ENCODE measurements at regions not wholly inside any gene's neighbourhood (a gene's known extent, or its start where the extent isn't known, plus 50 kb on each side); places are given as distances from the start of the nearest gene placed in this dataset.

DNA sequence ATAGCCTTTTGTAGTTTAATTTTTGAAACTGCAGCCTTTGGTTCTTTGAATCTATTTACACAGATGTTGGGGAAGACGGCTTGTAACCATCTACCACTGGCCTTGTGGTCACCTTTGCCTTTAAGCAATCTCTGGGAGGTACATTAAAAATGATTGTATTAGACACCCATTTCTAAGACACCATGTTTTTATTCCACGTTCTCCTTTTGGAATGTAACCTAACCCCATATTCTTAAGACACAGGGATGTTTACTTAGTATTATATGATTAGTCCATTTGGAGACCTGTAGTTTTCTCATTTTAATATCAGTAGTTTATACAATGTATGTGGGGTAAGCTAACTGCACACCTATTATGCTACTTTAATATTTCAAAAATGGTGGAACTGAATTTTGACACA lies 175.1 kb upstream of the PLSCR5 start:
- no peaks in the 10 kb centered on the region for H3K36me3 ChIP-seq
- TF ChIP-seq, protein P1, sequence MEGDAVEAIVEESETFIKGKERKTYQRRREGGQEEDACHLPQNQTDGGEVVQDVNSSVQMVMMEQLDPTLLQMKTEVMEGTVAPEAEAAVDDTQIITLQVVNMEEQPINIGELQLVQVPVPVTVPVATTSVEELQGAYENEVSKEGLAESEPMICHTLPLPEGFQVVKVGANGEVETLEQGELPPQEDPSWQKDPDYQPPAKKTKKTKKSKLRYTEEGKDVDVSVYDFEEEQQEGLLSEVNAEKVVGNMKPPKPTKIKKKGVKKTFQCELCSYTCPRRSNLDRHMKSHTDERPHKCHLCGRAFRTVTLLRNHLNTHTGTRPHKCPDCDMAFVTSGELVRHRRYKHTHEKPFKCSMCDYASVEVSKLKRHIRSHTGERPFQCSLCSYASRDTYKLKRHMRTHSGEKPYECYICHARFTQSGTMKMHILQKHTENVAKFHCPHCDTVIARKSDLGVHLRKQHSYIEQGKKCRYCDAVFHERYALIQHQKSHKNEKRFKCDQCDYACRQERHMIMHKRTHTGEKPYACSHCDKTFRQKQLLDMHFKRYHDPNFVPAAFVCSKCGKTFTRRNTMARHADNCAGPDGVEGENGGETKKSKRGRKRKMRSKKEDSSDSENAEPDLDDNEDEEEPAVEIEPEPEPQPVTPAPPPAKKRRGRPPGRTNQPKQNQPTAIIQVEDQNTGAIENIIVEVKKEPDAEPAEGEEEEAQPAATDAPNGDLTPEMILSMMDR (IDR thresholded peaks at IDR 0.05) = no peak
- TF ChIP-seq EP300 (IDR thresholded peaks at IDR 0.05) (no peak), POLR2A (IDR thresholded peaks at IDR 0.05) (no peak), POLR2AphosphoS5 (IDR thresholded peaks at IDR 0.05) (no peak)
- H3K27me3 ChIP-seq = no peaks in the 10 kb centered on the region
- WGBS, 2 donors (ENCODE audit: low coverage in 1 of 2) = 83 to 90% methylated on average over 1 to 2 of the region's 2 CpGs
- peaks cover 0 to 8% (median 0%) of the 10 kb centered on the region in 3 donors for H3K4me1 ChIP-seq
- H3K4me3 ChIP-seq = no peak overlapping the region
- H3K27ac ChIP-seq = no peak overlapping the region
- no peak for ATAC-seq
- no peaks in the 10 kb centered on the region for H3K9me3 ChIP-seq

DNA sequence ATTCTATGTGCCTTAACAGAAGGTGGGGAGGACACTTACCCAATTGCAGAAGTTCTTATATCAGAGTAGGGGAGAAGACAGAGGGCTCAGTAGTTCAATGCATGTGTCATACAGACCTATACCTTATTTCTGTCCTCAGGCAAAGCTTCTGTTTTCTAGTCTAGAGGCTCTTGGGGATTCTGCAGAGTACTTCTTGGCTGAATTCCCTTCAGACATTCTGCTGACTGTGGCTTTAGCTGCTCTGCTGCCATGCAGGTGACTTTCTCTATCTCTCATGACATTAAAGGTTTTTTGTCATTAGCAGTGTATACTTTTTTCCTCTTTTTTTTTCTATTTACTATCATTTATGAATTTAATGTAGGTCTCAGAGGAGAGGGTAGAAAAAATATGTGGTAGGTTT lies 172.8 kb upstream of the PLSCR5 start:
- H3K36me3 ChIP-seq = no peaks in the 10 kb centered on the region
- H3K4me1 ChIP-seq = peaks cover 0 to 8% (median 0%) of the 10 kb centered on the region in 3 donors
- ATAC-seq = no peak
- no peak overlapping the region for H3K27ac ChIP-seq
- TF ChIP-seq, protein P1 (IDR thresholded peaks at IDR 0.05) = no peak
- TF ChIP-seq EP300 (IDR thresholded peaks at IDR 0.05) (no peak), POLR2A (IDR thresholded peaks at IDR 0.05) (no peak), POLR2AphosphoS5 (IDR thresholded peaks at IDR 0.05) (no peak)
- no peaks in the 10 kb centered on the region for H3K9me3 ChIP-seq
- H3K4me3 ChIP-seq = no peak overlapping the region
- H3K27me3 ChIP-seq = no peaks in the 10 kb centered on the region

DNA sequence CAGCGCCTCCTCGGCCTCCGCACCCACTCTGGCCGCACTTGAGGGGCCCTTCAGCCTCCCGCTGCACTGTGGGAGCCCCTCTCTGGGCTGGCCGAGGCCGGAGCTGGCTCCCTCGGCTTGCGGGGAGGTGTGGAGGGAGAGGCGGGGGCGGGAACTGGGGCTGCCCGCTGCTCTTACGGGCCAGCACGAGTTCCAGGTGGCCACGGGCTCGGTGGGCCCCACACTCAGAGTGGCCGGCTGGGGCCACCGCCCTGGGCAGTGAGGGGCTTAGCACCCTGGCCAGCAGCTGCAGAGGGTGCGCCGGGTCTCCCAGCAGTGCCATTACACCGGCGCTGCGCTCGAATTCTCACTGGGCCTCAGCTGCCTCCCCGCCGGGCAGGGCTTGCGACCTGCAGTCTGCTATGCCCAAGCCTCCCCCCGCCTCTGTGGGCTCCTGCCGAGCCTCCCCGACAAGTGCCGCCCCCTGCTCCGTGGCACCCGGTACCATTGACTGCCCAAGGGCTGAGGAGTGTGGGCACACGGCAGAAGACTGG lies 167.1 kb upstream of the PLSCR5 start:
- Histone ChIP-seq H3K4me3 (no peak overlapping the region), H3K27me3 (no peaks in the 10 kb centered on the region), H3K27ac (no peak overlapping the region), H3K9me3 (peaks cover 0 to 7% (median 0%) of the 10 kb centered on the region in 3 donors), H3K36me3 (no peaks in the 10 kb centered on the region), H3K4me1 (no peaks in the 10 kb centered on the region)
- 96% methylated on average over 5 of the region's 34 CpGs; no CpG with 5 or more reads in 1 of the 2 donors for WGBS, 2 donors (ENCODE audit: low coverage in 1 of 2)
- no peak for ATAC-seq
- no peak for TF ChIP-seq POLR2AphosphoS5 (IDR thresholded peaks at IDR 0.05)
- TF ChIP-seq, protein P1 (IDR thresholded peaks at IDR 0.05) = no peak
- no peak for TF ChIP-seq EP300 (IDR thresholded peaks at IDR 0.05)

DNA sequence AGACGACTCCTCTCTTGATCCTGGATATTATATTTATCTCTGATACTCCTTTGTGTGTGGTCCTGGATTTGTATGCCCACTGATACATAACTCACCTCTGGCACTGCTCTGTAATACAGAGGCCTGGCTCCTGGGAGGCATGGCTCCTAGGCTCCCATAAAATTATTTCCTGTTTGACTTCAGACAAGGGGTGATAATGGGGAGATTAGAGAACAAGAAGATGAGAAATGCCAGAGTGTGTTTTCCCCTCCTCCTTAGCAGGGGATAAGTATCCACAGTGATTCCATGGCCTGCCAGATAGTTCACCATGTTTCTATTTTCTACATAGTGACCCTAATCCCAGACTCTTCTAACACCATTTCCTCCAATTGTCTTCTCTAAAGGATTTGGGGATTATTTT lies 165.7 kb upstream of the PLSCR5 start:
- no peak overlapping the region for H3K4me3 ChIP-seq
- no peaks in the 10 kb centered on the region for H3K36me3 ChIP-seq
- H3K4me1 ChIP-seq = no peaks in the 10 kb centered on the region
- WGBS, 2 donors (ENCODE audit: low coverage in 1 of 2) = 38 to 88% methylated on average over 1 of the region's 1 CpG
- H3K27me3 ChIP-seq = no peaks in the 10 kb centered on the region
- ATAC-seq = no peak
- peaks cover 0 to 7% (median 0%) of the 10 kb centered on the region in 3 donors for H3K9me3 ChIP-seq
- TF ChIP-seq POLR2A (IDR thresholded peaks at IDR 0.05) = no peak
- TF ChIP-seq, protein P1 (IDR thresholded peaks at IDR 0.05) = no peak
- TF ChIP-seq POLR2AphosphoS5 (IDR thresholded peaks at IDR 0.05) = no peak
- no peak for TF ChIP-seq EP300 (IDR thresholded peaks at IDR 0.05)
- H3K27ac ChIP-seq = no peak overlapping the region

DNA sequence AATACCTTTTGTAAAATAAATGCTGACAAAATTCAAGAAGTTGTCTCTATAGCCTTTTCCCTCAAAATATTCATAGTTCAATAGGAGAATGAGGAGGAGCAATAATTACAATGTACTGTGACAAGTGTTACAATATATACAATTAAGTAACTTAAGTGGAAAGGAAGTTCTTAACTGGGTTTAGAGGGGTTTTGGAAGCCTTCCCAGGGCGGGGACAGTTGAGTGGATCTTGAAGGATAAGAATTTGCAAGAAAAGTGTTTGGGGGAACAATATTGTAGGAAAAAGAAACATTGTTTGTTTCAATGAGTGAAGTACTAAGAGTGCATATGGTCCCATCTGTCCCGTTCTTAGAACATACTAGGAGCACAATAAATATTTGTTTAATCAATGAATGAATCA lies 165.2 kb upstream of the PLSCR5 start:
- ATAC-seq = no peak

More for the DNA sequence above, 165.2 kb upstream of the PLSCR5 start:
- WGBS, 2 donors (ENCODE audit: low coverage in 1 of 2) = 79 to 90% methylated on average over 2 of the region's 2 CpGs
- peaks cover 0 to 7% (median 0%) of the 10 kb centered on the region in 3 donors for H3K9me3 ChIP-seq
- H3K36me3 ChIP-seq = no peaks in the 10 kb centered on the region
- no peak overlapping the region for H3K4me3 ChIP-seq
- H3K27me3 ChIP-seq = no peaks in the 10 kb centered on the region
- no peak for TF ChIP-seq EP300 (IDR thresholded peaks at IDR 0.05)
- TF ChIP-seq, protein P1 (IDR thresholded peaks at IDR 0.05) = no peak
- TF ChIP-seq POLR2AphosphoS5 (IDR thresholded peaks at IDR 0.05) = no peak
- TF ChIP-seq POLR2A (IDR thresholded peaks at IDR 0.05) = no peak
- no peak overlapping the region for H3K27ac ChIP-seq
- H3K4me1 ChIP-seq = no peaks in the 10 kb centered on the region

Measured in gastroesophageal sphincter (tissue), 4 donors.